GM19372 (cell line): ENCODE measurements at regions not wholly inside any gene's neighbourhood (a gene's known extent, or its start where the extent isn't known, plus 50 kb on each side); places are given as distances from the start of the nearest gene placed in this dataset.

Source experiments
- ATAC-seq: cut with Tn5 transposase; IDR thresholded peaks from one replicate; pipeline ENCODE4 v1.9.1; 2021; ENCODE audit warnings: mild to moderate bottlenecking, low read depth, moderate library complexity; ENCODE audit not compliant: unreplicated experiment

GRCh38 chr5:175246889-175247520 lies 197.0 kb downstream of the DRD1 start:
- ATAC-seq, result no peak

GRCh38 chr5:175246242-175246888 lies 197.6 kb downstream of the DRD1 start:
- no peak for ATAC-seq

GRCh38 chr5:175243441-175243840 lies 200.5 kb downstream of the DRD1 start:
- no peak for ATAC-seq

- ATAC-seq, result no peak
Observed at GRCh38 chr5:175242207-175242606, 201.8 kb downstream of the DRD1 start.

GRCh38 chr5:175238326-175238725 lies 205.7 kb downstream of the DRD1 start:
- ATAC-seq, result no peak

DNA sequence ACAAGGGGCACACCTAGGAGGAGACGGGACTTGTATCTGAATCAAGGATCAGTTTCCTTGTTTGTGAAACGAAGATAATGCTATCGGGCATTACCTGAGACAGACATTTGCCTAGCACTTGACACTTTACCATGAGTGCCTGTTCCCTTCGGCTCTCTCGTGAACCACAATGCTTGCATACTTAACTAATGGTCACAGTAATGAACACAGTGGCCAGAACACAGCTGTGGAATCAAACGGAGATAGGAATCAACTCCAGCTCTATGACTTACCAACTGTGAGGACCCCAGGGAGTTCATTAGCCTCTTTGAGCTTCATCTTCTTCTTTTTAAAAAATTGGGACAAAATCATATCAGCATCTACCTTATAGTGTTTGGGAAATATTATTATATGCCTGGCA lies 207.8 kb downstream of the DRD1 start:
- no peak for ATAC-seq

DNA sequence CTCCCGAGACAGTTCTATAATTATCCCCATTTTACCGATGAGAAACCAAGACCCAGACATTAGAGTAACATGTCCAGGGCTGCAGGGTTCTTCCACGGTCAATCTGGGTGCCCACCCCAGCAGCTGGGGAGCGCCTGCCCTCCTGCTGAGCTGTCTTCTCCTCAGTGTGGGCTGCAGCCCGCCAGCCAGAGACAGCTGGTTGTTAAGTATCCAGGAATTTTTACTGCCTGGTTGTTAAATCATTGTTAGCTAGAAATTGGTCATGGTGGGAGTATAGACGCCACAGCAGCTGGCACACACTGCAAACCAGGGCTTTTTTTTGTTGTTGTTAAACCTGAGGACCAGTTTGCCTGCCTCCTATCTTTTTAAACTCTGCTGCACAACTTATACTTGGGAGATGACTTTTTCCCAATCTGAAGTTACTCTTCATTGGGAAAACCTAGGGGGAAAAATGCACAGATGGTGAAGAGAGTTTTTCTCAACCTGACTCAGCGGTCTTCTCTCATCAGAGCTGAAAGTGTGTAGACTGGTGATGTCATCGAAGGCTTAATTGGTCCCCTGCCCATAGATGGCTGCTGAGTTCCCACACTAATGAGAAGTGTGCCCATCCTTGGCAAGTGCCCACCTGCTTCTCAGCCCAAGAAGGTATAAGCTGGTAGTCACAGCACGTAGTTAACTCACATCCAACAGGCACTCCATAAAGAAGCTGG lies 208.6 kb downstream of the DRD1 start:
- ATAC-seq, result no peak

- no peak for ATAC-seq
Observed at GRCh38 chr5:175230299-175230698, 213.7 kb downstream of the DRD1 start.

DNA sequence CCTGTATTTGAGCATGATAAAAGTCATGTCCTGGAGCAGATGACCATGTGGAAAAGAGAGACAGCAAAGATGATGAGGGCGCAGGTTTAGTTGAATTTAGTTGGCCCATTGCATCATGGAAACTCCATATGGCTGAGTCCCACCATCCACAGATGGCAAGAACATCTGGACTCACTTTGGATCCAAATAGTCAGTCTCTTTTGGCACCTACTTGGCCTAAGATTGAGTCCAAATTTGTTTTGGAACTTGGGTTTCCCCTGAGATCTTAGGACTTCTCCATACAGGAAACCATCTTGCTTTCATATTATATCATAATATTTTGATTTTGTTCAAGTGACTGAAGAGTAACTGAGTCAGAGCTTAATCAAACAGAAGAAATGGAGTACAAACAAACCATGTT lies 217.5 kb downstream of the DRD1 start:
- no peak for ATAC-seq

DNA sequence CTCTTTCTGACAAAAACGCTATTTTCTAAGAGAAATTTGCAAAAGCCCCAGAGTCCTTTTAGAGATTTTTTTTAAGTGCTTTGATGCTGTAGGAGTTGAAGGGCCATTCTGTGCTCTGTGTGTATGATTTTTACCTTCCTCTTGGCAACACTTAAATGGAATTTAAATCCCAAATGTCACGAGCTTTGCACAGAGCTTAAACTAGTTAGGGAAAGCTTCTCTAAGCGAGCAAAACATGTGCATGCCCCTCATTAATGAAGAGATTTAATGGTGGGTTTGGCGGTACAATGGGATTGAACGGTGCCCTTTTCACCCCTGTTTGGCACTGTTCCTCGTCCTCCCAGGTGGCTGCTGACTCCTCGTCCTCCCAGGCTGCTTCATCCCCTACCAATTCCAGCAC lies 220.7 kb downstream of the DRD1 start:
- no peak for ATAC-seq

GRCh38 chr5:175222621-175223020 lies 221.4 kb downstream of the DRD1 start:
- no peak for ATAC-seq

GRCh38 chr5:175220549-175220948 lies 223.4 kb downstream of the DRD1 start:
- no peak for ATAC-seq

DNA sequence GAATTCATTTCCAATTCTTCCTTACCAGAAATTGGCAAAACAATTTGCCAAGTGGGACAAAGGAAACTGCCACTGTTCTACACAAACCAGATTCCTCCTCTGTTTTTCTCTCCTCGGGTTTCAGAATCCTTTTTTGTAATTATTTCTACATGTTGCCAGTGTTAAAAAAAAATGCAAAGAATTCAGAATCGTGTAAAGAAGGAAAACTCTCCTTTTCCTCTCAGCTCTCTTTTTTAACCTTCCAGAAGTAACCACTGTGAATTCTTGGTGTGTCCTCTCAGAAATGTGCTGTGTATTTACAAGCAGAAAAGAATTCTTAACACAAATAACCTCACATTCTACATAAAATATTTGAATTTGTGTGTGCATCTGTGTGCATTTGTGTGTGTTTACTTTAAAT lies 224.6 kb downstream of the DRD1 start:
- no peak for ATAC-seq

DNA sequence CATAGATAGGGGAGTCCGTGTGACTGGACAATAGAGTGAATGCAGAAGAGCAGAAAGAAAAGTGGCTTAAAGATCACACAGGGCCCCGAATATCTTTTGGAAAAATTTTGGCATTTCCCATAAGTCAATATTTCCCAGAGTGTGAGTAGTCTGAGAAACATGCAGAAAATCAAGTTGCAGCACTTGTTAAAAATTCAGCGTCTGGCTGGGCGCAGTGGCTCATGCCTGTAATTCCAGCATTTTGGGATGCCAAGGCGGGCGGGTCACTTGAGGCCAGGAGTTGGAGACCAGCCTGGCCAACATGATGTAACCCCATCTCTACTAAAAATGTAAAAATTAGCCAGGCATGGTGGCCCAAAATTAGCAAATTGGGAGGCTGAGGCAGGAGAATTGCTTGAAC lies 227.0 kb downstream of the DRD1 start:
- ATAC-seq, result no peak

- no peak for ATAC-seq
Observed at GRCh38 chr5:175215906-175216305, 228.1 kb downstream of the DRD1 start.

- no peak for ATAC-seq
Observed at GRCh38 chr5:175214152-175214551, 229.8 kb downstream of the DRD1 start.

- ATAC-seq, result no peak
Observed at GRCh38 chr5:175211956-175212756, 231.8 kb downstream of the DRD1 start.

GRCh38 chr5:175207321-175208040 lies 236.5 kb downstream of the DRD1 start:
- ATAC-seq, result no peak

- ATAC-seq, result no peak
Observed at GRCh38 chr5:175206669-175207068, 237.3 kb downstream of the DRD1 start.

DNA sequence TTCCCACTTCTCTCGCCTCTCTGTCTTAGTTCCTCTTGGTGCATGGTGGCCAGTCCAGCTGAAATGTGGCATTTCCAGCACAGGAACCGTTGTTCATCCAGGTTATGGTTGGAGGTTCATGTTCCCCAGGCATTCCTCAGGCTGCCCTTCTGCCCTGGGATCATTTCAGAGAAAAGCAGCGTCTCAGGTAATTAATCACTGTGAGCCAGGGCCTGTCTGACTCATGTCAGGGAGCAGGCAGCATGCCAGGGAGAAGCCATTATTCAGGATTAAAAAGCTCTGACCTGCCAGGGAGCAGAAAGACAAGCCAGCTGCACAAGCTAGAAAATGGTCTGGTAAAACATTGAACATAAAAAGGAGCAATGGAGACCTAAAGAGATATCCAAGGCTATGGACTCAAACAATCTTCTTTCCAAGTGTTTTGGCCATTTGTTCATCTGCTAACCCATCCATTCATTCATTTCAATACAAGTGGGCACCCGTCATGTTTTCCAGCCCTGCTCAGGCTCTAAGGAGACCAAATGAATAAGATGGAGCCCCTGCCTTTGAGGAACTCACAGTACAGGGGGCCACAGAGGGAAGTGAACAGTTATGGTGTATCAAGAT lies 241.4 kb downstream of the DRD1 start:
- no peak for ATAC-seq
